ENCODE measurements at regions not wholly inside any gene's neighbourhood (a gene's known extent, or its start where the extent isn't known, plus 50 kb on each side); places are given as distances from the start of the nearest gene placed in this dataset.

- H3K79me2 ChIP-seq (ENCODE audit: insufficient read depth, low read length) = peaks cover 12% of the 10 kb centered on the region; the same call in 1 of the 2 replicates
Measured at GRCh38 chr12:94806617-94807016, 156.3 kb upstream of the TMCC3 start.

GRCh38 chr12:94805749-94806529 lies 155.6 kb upstream of the TMCC3 start:
- Histone ChIP-seq H3K27me3 (ENCODE audit: low read length) (no peaks in the 10 kb centered on the region), H3K9ac (ENCODE audit: low read length) (no peak overlapping the region), H2AFZ (ENCODE audit: low read depth, low read length, severe bottlenecking) (no peak overlapping the region), H3F3A (ENCODE audit: insufficient read depth) (no peaks in the 10 kb centered on the region), H3K36me3 (ENCODE audit: low read length) (no peaks in the 10 kb centered on the region), H3K27ac (ENCODE audit: low read depth, low read length) (no peak overlapping the region), H3K79me2 (ENCODE audit: insufficient read depth, low read length) (peaks cover 12% of the 10 kb centered on the region; the same call in 1 of the 2 replicates), H3K4me3 (ENCODE audit: insufficient read depth, low read length, poor library complexity, severe bottlenecking) (no peak overlapping the region), H3K9me2 (replicated peaks; ENCODE audit: insufficient read depth, low read length) (no peaks in the 10 kb centered on the region), H4K20me1 (ENCODE audit: low read depth, low read length) (no peaks in the 10 kb centered on the region), H3K4me2 (ENCODE audit: low read depth, low read length, poor library complexity, severe bottlenecking) (peak overlapping the region; percentile 12), H3K9me3 (ENCODE audit: insufficient read depth, low read length) (peaks cover under 1% of the 10 kb centered on the region; the same call in 1 of the 2 replicates)
- no peak for TF ChIP-seq CTCF (IDR thresholded peaks at IDR 0.05; ENCODE audit: insufficient read depth, low read length, poor library complexity, severe bottlenecking)
- no peak for TF ChIP-seq EZH2phosphoT487 (conservative IDR thresholded peaks at IDR 0.05; ENCODE audit: low read length)

More at GRCh38 chr12:94806617-94807016, 156.3 kb upstream of the TMCC3 start:
- Histone ChIP-seq H2AFZ (ENCODE audit: low read depth, low read length, severe bottlenecking) (no peak overlapping the region), H3K9me3 (ENCODE audit: insufficient read depth, low read length) (peaks cover 8% of the 10 kb centered on the region; the same call in 1 of the 2 replicates), H3K36me3 (ENCODE audit: low read length) (peaks cover 5% of the 10 kb centered on the region), H3F3A (ENCODE audit: insufficient read depth) (no peaks in the 10 kb centered on the region), H3K9me2 (replicated peaks; ENCODE audit: insufficient read depth, low read length) (no peaks in the 10 kb centered on the region), H3K4me3 (ENCODE audit: insufficient read depth, low read length, poor library complexity, severe bottlenecking) (no peak overlapping the region), H3K27me3 (ENCODE audit: low read length) (no peaks in the 10 kb centered on the region), H3K9ac (ENCODE audit: low read length) (no peak overlapping the region), H4K20me1 (ENCODE audit: low read depth, low read length) (no peaks in the 10 kb centered on the region), H3K4me2 (ENCODE audit: low read depth, low read length, poor library complexity, severe bottlenecking) (no peak overlapping the region), H3K27ac (ENCODE audit: low read depth, low read length) (no peak overlapping the region)
- TF ChIP-seq CTCF (IDR thresholded peaks at IDR 0.05; ENCODE audit: insufficient read depth, low read length, poor library complexity, severe bottlenecking) = no peak
- TF ChIP-seq EZH2phosphoT487 (conservative IDR thresholded peaks at IDR 0.05; ENCODE audit: low read length) = no peak

- Histone ChIP-seq H3F3A (ENCODE audit: insufficient read depth) (no peaks in the 10 kb centered on the region), H2AFZ (ENCODE audit: low read depth, low read length, severe bottlenecking) (no peak overlapping the region), H3K9me3 (ENCODE audit: insufficient read depth, low read length) (no peaks in the 10 kb centered on the region), H3K9ac (ENCODE audit: low read length) (no peak overlapping the region), H3K27ac (ENCODE audit: low read depth, low read length) (no peak overlapping the region), H3K79me2 (ENCODE audit: insufficient read depth, low read length) (peaks cover 12% of the 10 kb centered on the region; the same call in 1 of the 2 replicates), H3K9me2 (replicated peaks; ENCODE audit: insufficient read depth, low read length) (no peaks in the 10 kb centered on the region), H4K20me1 (ENCODE audit: low read depth, low read length) (no peaks in the 10 kb centered on the region), H3K4me2 (ENCODE audit: low read depth, low read length, poor library complexity, severe bottlenecking) (no peak overlapping the region), H3K27me3 (ENCODE audit: low read length) (no peaks in the 10 kb centered on the region), H3K36me3 (ENCODE audit: low read length) (no peaks in the 10 kb centered on the region), H3K4me3 (ENCODE audit: insufficient read depth, low read length, poor library complexity, severe bottlenecking) (no peak overlapping the region)
- no peak for TF ChIP-seq CTCF (IDR thresholded peaks at IDR 0.05; ENCODE audit: insufficient read depth, low read length, poor library complexity, severe bottlenecking)
- TF ChIP-seq EZH2phosphoT487 (conservative IDR thresholded peaks at IDR 0.05; ENCODE audit: low read length) = no peak
Measured at GRCh38 chr12:94803939-94804338, 153.6 kb upstream of the TMCC3 start.
